HL-60 (cell line): ENCODE measurements at regions not wholly inside any gene's neighbourhood (a gene's known extent, or its start where the extent isn't known, plus 50 kb on each side); places are given as distances from the start of the nearest gene placed in this dataset.

Experiments
- CTCF ChIP-seq: IDR thresholded peaks from one replicate; pipeline ENCODE4 v1.5.1; 2011; ENCODE audit warnings: low read length, control low read depth, inconsistent platforms; ENCODE audit not compliant: insufficient read depth
- POLR2AphosphoS5 ChIP-seq: IDR thresholded peaks from 2 replicates; pipeline ENCODE4 v1.6.1; 2012; ENCODE audit warnings: low read depth
- REST ChIP-seq: IDR thresholded peaks from 2 replicates; pipeline ENCODE4 v1.6.1; 2012; ENCODE audit warnings: low read depth; ENCODE audit not compliant: insufficient replicate concordance

- no peak for TF ChIP-seq CTCF
- no peak for TF ChIP-seq POLR2AphosphoS5
- no peak for TF ChIP-seq REST
Observed at GRCh38 chr14:37711356-37711830, 116.0 kb downstream of the TTC6 start.
